ENCODE measurements at regions not wholly inside any gene's neighbourhood (a gene's known extent, or its start where the extent isn't known, plus 50 kb on each side); places are given as distances from the start of the nearest gene placed in this dataset.

DNA sequence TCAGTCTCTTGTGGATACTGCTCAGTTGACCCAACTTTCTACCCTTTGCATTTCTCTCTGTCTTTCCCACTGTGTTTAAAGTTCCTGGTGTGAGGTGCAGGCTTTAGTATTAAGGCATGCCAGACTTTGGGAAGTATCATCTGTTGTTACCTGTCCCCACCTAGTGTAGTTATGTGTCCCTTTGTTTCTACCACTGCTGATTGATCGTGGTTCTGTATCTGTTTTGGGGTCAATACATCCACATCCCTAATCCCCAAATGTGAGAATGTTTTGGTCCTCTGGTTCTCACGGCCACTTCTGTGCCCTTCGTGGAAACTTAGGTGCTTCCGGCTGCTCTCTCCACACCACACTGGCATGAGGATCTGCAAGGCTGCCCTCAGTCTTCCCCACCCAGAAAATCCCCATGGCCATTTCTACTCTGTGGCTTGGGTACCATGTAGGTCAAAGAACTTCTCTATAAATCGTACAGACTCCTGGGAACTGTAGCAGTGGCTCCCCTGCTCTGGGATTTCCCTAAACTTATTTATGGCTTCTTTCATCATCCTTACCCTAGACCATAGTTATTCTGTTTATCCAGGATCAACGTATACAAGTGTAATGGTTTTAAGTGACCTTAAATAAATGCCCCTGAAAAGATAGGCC, 443.2 kb downstream of the XYLT1 start:
- WGBS, 2 donors, result 91 to 93% methylated on average over 6 of the region's 6 CpGs
- TF ChIP-seq, protein P1, sequence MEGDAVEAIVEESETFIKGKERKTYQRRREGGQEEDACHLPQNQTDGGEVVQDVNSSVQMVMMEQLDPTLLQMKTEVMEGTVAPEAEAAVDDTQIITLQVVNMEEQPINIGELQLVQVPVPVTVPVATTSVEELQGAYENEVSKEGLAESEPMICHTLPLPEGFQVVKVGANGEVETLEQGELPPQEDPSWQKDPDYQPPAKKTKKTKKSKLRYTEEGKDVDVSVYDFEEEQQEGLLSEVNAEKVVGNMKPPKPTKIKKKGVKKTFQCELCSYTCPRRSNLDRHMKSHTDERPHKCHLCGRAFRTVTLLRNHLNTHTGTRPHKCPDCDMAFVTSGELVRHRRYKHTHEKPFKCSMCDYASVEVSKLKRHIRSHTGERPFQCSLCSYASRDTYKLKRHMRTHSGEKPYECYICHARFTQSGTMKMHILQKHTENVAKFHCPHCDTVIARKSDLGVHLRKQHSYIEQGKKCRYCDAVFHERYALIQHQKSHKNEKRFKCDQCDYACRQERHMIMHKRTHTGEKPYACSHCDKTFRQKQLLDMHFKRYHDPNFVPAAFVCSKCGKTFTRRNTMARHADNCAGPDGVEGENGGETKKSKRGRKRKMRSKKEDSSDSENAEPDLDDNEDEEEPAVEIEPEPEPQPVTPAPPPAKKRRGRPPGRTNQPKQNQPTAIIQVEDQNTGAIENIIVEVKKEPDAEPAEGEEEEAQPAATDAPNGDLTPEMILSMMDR (IDR thresholded peaks at IDR 0.05), result no peak
- no peak for TF ChIP-seq POLR2A (IDR thresholded peaks at IDR 0.05)
- intact Hi-C loops (cut with DNase I; ENCODE audit: low total_unique reads), result no loop called here
- no peak overlapping the region for H3K4me3 ChIP-seq (ENCODE audit: low read depth, poor library complexity, severe bottlenecking)
- DNase-seq (ENCODE audit: low spot score in 2 of 2), result no peak

DNA sequence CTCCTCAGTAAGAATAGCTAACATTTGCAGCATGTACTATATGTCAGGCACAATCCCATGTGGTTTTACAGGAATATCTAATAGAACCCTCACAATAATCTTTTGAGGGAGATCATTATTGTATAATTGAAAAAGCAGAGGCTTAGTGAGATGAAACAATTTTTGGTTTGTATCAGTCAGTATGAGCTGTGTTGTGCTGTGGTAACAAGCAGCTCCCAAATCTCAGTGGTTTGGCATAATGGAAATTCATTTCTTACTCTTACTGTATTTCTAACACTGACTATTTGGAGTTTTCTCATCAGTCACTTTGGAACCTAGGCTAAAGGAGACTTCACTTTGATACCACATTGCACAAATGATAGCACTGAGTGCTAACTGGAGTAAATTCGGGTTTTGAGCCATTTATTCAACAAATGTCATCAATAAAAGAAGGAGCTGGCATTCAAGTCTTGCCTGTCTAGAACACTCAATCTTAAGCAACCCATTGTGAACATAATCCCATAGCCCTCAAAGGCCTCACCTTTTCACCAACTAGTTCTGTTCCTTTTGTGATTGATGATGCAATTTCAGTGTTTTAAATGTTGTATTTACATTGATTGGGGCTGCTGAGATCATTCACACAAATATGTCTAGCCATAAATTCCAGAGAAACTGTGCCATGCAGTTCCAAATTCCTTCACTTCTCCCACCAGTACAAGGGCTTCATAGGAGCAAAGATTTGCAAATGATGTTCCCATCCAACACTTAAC, 441.0 kb downstream of the XYLT1 start:
- H3K4me3 ChIP-seq (ENCODE audit: low read depth, poor library complexity, severe bottlenecking), result no peak overlapping the region
- intact Hi-C loops (cut with DNase I; ENCODE audit: low total_unique reads), result no loop called here
- 80% methylated on average over 1 of the region's 1 CpG for WGBS, 2 donors
- TF ChIP-seq, protein P1 (IDR thresholded peaks at IDR 0.05), result no peak
- no peak for TF ChIP-seq POLR2A (IDR thresholded peaks at IDR 0.05)
- no peak for DNase-seq (ENCODE audit: low spot score in 2 of 2)

DNA sequence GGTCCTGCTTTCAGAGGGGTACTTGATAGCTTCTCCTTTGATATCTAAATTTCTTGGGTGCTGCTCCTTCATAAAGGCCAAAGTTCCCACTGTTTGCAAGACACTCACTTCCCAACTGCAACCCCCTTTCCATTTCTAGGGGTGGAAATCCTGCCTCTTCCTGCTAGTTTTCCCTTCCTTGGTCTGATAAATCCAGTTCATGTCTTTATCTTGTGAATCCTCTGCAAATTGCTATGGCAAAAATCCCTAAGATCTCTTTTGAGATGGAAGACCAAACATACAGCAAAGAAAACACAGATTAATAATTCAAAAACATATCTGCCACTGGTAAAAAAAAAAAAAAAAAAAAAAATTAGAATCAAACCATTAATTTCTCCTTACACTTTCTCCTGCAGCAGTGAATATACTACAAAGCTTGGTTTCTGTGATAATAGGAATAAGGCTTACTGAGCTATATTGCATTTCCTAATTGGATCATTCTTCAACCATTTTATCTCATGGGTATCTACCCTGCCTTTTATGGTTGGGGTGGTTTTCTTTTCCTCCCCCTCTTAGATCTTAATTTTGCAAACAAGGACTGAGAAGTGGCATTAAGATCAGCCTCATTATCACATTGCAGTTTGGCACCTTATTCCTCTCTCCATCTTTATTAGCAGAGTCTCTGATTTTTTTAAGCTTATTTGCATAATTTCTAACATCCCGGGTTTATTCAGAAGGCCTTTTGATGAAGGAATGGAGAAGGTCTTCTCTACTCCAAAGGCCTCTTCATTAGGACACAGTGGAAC, 439.1 kb downstream of the XYLT1 start:
- no peak overlapping the region for H3K4me3 ChIP-seq (ENCODE audit: low read depth, poor library complexity, severe bottlenecking)
- TF ChIP-seq POLR2A (IDR thresholded peaks at IDR 0.05), result no peak
- no peak for DNase-seq (ENCODE audit: low spot score in 2 of 2)
- intact Hi-C loops (cut with DNase I; ENCODE audit: low total_unique reads), result no loop called here
- 59 to 74% methylated on average over 1 of the region's 1 CpG for WGBS, 2 donors

DNA sequence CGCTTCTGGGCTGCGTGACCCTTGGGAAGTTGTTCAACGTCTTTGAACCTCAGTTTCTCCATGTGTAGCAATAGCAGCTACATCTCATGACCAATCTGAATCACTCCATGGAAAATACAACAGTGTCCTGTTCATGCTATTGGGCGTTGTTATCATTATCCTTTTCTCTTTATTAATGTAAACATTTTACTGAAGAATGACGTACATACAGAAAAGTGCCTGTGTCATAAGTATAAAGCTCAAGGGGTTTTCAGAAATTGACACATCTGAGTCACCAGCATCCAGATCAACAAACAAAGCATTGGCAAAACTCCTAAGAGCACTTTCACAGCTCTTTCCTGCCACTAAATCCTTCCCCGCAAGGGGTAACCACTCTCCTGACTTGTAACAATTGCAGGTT, 438.4 kb downstream of the XYLT1 start:
- WGBS, 2 donors, result 85 to 89% methylated on average over 6 of the region's 6 CpGs

DNA sequence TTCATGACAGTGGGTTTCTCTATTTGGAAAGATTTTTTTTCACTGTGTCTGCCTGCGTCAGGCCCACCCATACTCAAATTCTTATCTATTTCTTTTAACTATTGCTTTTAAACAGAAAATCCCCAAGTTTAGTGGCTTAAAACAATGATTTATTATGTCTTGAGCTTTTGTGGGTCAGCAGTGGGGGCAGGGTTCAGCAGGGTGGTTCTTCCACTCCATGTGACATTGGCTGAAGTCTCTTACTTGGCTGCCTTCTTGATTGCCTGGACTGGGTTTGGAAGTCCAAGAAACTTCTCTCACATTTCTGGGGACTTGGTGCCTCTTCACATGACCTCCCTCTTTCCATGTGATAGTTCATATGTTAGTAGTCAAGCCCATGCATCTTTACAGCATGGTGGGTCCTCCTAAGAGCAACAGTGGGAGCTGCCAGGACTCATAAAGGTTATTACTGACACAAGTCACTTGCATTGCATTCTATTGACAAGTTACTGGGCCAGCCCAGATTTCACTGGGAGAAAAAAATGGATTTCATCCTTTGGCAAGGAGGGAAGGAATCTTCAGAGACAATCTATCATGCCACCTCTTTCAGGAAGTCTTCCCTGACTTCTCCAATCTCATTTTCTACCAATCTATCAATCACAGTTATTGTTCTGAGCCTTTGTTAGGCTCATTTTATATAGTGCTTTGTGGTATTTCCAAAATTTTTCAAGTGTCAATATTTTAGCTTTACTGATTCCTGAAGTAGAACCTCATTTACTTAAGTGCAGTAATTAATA, 436.1 kb downstream of the XYLT1 start:
- no peak for TF ChIP-seq POLR2A (IDR thresholded peaks at IDR 0.05)
- TF ChIP-seq, protein P1 (IDR thresholded peaks at IDR 0.05), result no peak
- 93 to 97% methylated on average over 1 of the region's 1 CpG for WGBS, 2 donors
- intact Hi-C loops (cut with DNase I; ENCODE audit: low total_unique reads), result no loop called here
- no peak overlapping the region for H3K4me3 ChIP-seq (ENCODE audit: low read depth, poor library complexity, severe bottlenecking)
- no peak for DNase-seq (ENCODE audit: low spot score in 2 of 2)

More for the DNA sequence above, 438.4 kb downstream of the XYLT1 start:
- TF ChIP-seq, protein P1 (IDR thresholded peaks at IDR 0.05), result no peak
- no peak for TF ChIP-seq POLR2A (IDR thresholded peaks at IDR 0.05)
- intact Hi-C loops (cut with DNase I; ENCODE audit: low total_unique reads), result no loop called here
- H3K4me3 ChIP-seq (ENCODE audit: low read depth, poor library complexity, severe bottlenecking), result no peak overlapping the region
- no peak for DNase-seq (ENCODE audit: low spot score in 2 of 2)
